ENCODE measurements at regions not wholly inside any gene's neighbourhood (a gene's known extent, or its start where the extent isn't known, plus 50 kb on each side); places are given as distances from the start of the nearest gene placed in this dataset.

DNA sequence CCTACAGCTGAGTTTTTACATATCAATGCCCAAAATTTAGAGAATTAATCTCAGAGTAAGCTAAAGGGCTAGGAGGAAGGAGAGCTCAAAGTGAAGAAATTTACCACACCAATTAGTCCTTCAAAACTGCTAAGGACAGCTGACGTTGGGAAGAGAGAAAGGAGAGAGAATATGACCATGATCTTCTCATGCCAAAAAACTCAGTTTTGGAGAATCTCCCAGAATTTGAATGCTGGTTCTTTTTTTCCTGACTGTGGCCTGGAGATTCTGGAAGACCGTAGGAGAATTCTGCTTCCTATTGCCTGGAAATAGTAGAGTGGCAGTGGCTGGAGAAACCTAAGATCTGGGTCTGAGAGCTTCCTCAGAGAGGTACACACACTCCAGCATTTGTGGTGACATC lies 834.4 kb upstream of the SLIT2 start:
- intact Hi-C loops (cut with micrococcal nuclease; ENCODE audit: unreplicated experiment): no loop called here
- DNase-seq (ENCODE audit: low read depth, low spot score) (no peak), FAIRE-seq (no peak)

More for the DNA sequence above, 834.4 kb upstream of the SLIT2 start:
- no peak overlapping the region for H3K4me2 ChIP-seq (ENCODE audit: control insufficient read depth, insufficient read depth)
- POLR2A ChIA-PET: no interaction called here
- no peak overlapping the region for H3K9ac ChIP-seq (ENCODE audit: control insufficient read depth, insufficient read depth, low read length)
- H3K36me3 ChIP-seq (ENCODE audit: control insufficient read depth in 2 of 2, insufficient read depth in 2 of 2, low read length in 1 of 2): no peaks in the 10 kb centered on the region
- no peak overlapping the region for H3K27ac ChIP-seq (ENCODE audit: control insufficient read depth, insufficient read depth)
- SMC1A ChIA-PET (ENCODE audit: uncharacterized antibody, unreplicated experiment): no interaction called here
- TF ChIP-seq BCL3 (IDR thresholded peaks at IDR 0.05; ENCODE audit: borderline replicate concordance, insufficient read depth, low read depth, low read length, poor library complexity, severe bottlenecking): no peak
- TF ChIP-seq, protein P1, sequence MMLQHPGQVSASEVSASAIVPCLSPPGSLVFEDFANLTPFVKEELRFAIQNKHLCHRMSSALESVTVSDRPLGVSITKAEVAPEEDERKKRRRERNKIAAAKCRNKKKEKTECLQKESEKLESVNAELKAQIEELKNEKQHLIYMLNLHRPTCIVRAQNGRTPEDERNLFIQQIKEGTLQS (IDR thresholded peaks at IDR 0.05; ENCODE audit: borderline replicate concordance, extremely low read depth, low read depth, low read length): no peak
- TF ChIP-seq E2F8 (IDR thresholded peaks at IDR 0.05; ENCODE audit: low read depth, partially characterized antibody): no peak
- TF ChIP-seq, protein P2, sequence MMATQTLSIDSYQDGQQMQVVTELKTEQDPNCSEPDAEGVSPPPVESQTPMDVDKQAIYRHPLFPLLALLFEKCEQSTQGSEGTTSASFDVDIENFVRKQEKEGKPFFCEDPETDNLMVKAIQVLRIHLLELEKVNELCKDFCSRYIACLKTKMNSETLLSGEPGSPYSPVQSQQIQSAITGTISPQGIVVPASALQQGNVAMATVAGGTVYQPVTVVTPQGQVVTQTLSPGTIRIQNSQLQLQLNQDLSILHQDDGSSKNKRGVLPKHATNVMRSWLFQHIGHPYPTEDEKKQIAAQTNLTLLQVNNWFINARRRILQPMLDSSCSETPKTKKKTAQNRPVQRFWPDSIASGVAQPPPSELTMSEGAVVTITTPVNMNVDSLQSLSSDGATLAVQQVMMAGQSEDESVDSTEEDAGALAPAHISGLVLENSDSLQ (IDR thresholded peaks at IDR 0.05): no peak
- no peak for TF ChIP-seq CHD2 (IDR thresholded peaks at IDR 0.05; ENCODE audit: borderline replicate concordance, low read depth, low read length)
- no peak for TF ChIP-seq PAX8 (IDR thresholded peaks at IDR 0.05)
- TF ChIP-seq, protein P3, sequence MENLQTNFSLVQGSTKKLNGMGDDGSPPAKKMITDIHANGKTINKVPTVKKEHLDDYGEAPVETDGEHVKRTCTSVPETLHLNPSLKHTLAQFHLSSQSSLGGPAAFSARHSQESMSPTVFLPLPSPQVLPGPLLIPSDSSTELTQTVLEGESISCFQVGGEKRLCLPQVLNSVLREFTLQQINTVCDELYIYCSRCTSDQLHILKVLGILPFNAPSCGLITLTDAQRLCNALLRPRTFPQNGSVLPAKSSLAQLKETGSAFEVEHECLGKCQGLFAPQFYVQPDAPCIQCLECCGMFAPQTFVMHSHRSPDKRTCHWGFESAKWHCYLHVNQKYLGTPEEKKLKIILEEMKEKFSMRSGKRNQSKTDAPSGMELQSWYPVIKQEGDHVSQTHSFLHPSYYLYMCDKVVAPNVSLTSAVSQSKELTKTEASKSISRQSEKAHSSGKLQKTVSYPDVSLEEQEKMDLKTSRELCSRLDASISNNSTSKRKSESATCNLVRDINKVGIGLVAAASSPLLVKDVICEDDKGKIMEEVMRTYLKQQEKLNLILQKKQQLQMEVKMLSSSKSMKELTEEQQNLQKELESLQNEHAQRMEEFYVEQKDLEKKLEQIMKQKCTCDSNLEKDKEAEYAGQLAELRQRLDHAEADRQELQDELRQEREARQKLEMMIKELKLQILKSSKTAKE (IDR thresholded peaks at IDR 0.05; ENCODE audit: low read depth, poor library complexity, severe bottlenecking): no peak
- TF ChIP-seq MXI1 (IDR thresholded peaks at IDR 0.05; ENCODE audit: low read depth, low read length): no peak
- TF ChIP-seq POU2F2 (IDR thresholded peaks at IDR 0.05; ENCODE audit: borderline replicate concordance, low read depth, low read length): no peak
- TF ChIP-seq EED (IDR thresholded peaks at IDR 0.05; ENCODE audit: low read depth): no peak
- TF ChIP-seq CBX3 (IDR thresholded peaks at IDR 0.05; ENCODE audit: borderline replicate concordance, low read depth): no peak
- TF ChIP-seq SPI1 (IDR thresholded peaks at IDR 0.05; ENCODE audit: borderline replicate concordance, insufficient read depth, low read depth, low read length): no peak
- TF ChIP-seq E4F1 (IDR thresholded peaks at IDR 0.05; ENCODE audit: borderline replicate concordance, partially characterized antibody): no peak
- no peak for TF ChIP-seq ZNF207 (IDR thresholded peaks at IDR 0.05; ENCODE audit: borderline replicate concordance)
- no peak overlapping the region for H2AFZ ChIP-seq (ENCODE audit: control insufficient read depth, low read depth, low read length)
- in situ Hi-C loops (cut with MboI): no loop called here
- no peaks in the 10 kb centered on the region for H3K79me2 ChIP-seq (ENCODE audit: control insufficient read depth, insufficient read depth, low read length)
- ATAC-seq: no peak
- RAD21 ChIA-PET (ENCODE audit: unreplicated experiment): no interaction called here
- WGBS (ENCODE audit: insufficient coverage, insufficient replicate concordance, low lambda C conversion rate, missing lambda C conversion rate): 0% methylated on average over 2 of the region's 2 CpGs
- H3K4me1 ChIP-seq (ENCODE audit: control insufficient read depth, insufficient read depth, low read length): no peaks in the 10 kb centered on the region
- no TSS peak for BruUV-seq (replicated peaks)
- H3K9me3 ChIP-seq (replicated peaks; ENCODE audit: control insufficient read depth, insufficient read depth, low read length): no peaks in the 10 kb centered on the region
- no peaks in the 10 kb centered on the region for H4K20me1 ChIP-seq (ENCODE audit: control insufficient read depth, insufficient read depth)
- CTCF ChIA-PET: no interaction called here
- no peak overlapping the region for H3K4me3 ChIP-seq
- no peaks in the 10 kb centered on the region for H3K27me3 ChIP-seq (replicated peaks in 1 of 2; ENCODE audit: control insufficient read depth in 2 of 2, insufficient read depth in 2 of 2, low read length in 1 of 2)

All from GM12878 (cell line).